ENCODE measurements at regions not wholly inside any gene's neighbourhood (a gene's known extent, or its start where the extent isn't known, plus 50 kb on each side); places are given as distances from the start of the nearest gene placed in this dataset.

DNA sequence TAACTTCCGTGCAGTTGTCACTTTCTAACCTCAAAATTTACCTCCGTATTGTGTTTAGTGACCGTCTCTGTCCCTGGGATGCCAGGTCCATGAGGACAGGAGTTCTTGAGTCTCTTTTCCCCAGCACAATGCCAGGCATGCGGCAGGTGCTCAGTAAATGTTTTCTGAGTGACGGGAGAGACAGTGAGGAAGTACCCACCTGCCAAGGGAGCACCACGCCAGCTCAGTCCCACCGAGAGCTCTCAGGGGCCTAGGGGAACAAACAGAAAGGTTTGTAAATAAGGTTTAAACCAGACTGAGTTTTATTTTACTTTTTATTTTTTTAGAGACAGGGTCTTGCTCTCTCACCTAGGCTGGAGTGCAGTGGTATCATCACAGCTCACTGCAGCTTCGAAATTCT lies 81.5 kb upstream of the NKX1-1 start:
- Histone ChIP-seq H4K20me1 (replicated peaks; ENCODE audit: control insufficient read depth, insufficient read depth, low read length) (no peaks in the 10 kb centered on the region; the same call in 1 of the 2 replicates), H3K79me2 (ENCODE audit: control insufficient read depth, insufficient read depth, low read length) (no peaks in the 10 kb centered on the region), H3K27ac (ENCODE audit: extremely low read depth, low read depth, low read length) (no peak overlapping the region), H3K9ac (ENCODE audit: insufficient read depth in 1 of 2, low read depth in 2 of 2, low read length in 2 of 2) (no peak overlapping the region), H2AFZ (ENCODE audit: low read depth, low read length) (no peak overlapping the region), H3K4me1 (replicated peaks in 1 of 2; ENCODE audit: control insufficient read depth in 2 of 2, insufficient read depth in 2 of 2, low read length in 2 of 2) (peaks cover 0 to 23% of the 10 kb centered on the region in 2 experiments; a peak in 2 of 5 replicates), H3K27me3 (ENCODE audit: control insufficient read depth in 2 of 2, insufficient read depth in 2 of 2, low read length in 2 of 2) (peaks cover 16 to 52% of the 10 kb centered on the region in 2 experiments), H3K4me3 (no peak overlapping the region), H3K9me3 (replicated peaks; ENCODE audit: control insufficient read depth, insufficient read depth, low read depth, low read length) (no peaks in the 10 kb centered on the region; the same call in 1 of the 2 replicates), H3K4me2 (ENCODE audit: insufficient read depth, low read length) (no peak overlapping the region), H3K36me3 (ENCODE audit: control insufficient read depth, insufficient read depth, low read length) (no peaks in the 10 kb centered on the region), H3K9me1 (ENCODE audit: control insufficient read depth, insufficient read depth, low read length) (no peaks in the 10 kb centered on the region)
- TF ChIP-seq SMAD3 (CRISPR knock-in tag; conservative IDR thresholded peaks at IDR 0.05) = no peak
- no peak for TF ChIP-seq ZBTB8A (IDR thresholded peaks at IDR 0.05; ENCODE audit: partially characterized antibody)
- TF ChIP-seq CREB1 (IDR thresholded peaks at IDR 0.05) = no peak
- TF ChIP-seq CREB1 (CRISPR knock-in tag; IDR thresholded peaks at IDR 0.05) = no peak
- TF ChIP-seq ZBTB33 (CRISPR knock-in tag; IDR thresholded peaks at IDR 0.05) = no peak
- TF ChIP-seq PBX2 (CRISPR knock-in tag; IDR thresholded peaks at IDR 0.05; ENCODE audit: low read depth) = no peak
- no peak for TF ChIP-seq PBX2 (tag; conservative IDR thresholded peaks at IDR 0.05; ENCODE audit: low read depth)
- TF ChIP-seq NELFE (IDR thresholded peaks at IDR 0.05; ENCODE audit: insufficient read depth, insufficient read length) = no peak
- TF ChIP-seq ZNF696 (CRISPR knock-in tag; conservative IDR thresholded peaks at IDR 0.05) = no peak
- no peak for TF ChIP-seq RBM15 (IDR thresholded peaks at IDR 0.05; ENCODE audit: insufficient read depth, low read length)
- TF ChIP-seq HDAC3 (IDR thresholded peaks at IDR 0.05; ENCODE audit: borderline replicate concordance, partially characterized antibody) = no peak
- TF ChIP-seq RBM34 (IDR thresholded peaks at IDR 0.05; ENCODE audit: borderline replicate concordance, insufficient read depth, low read length) = no peak
- TF ChIP-seq, protein P1, sequence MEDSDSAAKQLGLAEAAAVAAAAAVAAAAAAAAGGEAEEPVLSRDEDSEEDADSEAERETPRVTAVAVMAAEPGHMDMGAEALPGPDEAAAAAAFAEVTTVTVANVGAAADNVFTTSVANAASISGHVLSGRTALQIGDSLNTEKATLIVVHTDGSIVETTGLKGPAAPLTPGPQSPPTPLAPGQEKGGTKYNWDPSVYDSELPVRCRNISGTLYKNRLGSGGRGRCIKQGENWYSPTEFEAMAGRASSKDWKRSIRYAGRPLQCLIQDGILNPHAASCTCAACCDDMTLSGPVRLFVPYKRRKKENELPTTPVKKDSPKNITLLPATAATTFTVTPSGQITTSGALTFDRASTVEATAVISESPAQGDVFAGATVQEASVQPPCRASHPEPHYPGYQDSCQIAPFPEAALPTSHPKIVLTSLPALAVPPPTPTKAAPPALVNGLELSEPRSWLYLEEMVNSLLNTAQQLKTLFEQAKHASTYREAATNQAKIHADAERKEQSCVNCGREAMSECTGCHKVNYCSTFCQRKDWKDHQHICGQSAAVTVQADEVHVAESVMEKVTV (CRISPR knock-in tag; IDR thresholded peaks at IDR 0.05) = no peak
- ATAC-seq (no peak), DNase-seq (ENCODE audit: extremely low read depth in 1 of 4, low spot score in 3 of 4) (no peak), FAIRE-seq (no peak)
- CTCF ChIA-PET (ENCODE audit: low intra/inter-chr PET ratio) = no interaction called here
- POLR2A ChIA-PET = interaction anchor here (0.6 kb wide), 2 partner anchors 233 to 714 kb away, joined by 3 to 4 read pairs; partner anchors contain the start of genes TACC3 and TMEM129
- in situ Hi-C loops (cut with MboI) (no loop called here), intact Hi-C loops (cut with micrococcal nuclease) (no loop called here)
- no TSS peak for BruUV-seq (replicated peaks)
- WGBS (ENCODE audit: insufficient coverage, low coverage, missing lambda C conversion rate) = 5% methylated on average over 8 of the region's 8 CpGs

Measured in K562 (cell line).